Lung microvascular endothelial cell (primary cell): ENCODE measurements at regions not wholly inside any gene's neighbourhood (a gene's known extent, or its start where the extent isn't known, plus 50 kb on each side); places are given as distances from the start of the nearest gene placed in this dataset.

Experiments
- DNase-seq, 2 donors: peaks; one replicate each; pipeline versions ENCODE4 v3.0.0 to v3.0.0-alpha.2; 2010; ENCODE audit warnings: low read depth in 2 of 2

GRCh38 chr4:178781779-178782178 is 1339.5 kb upstream of the AGA start:
- no peak for DNase-seq

- no peak for DNase-seq
Measured at GRCh38 chr4:178784491-178784890, 1342.3 kb upstream of the AGA start.

- no peak for DNase-seq
Measured at GRCh38 chr4:178789279-178789678, 1347.0 kb upstream of the AGA start.

GRCh38 chr4:178799204-178799603 is 1357.0 kb upstream of the AGA start:
- DNase-seq: no peak

- no peak for DNase-seq
Measured at GRCh38 chr4:178808106-178808505, 1365.9 kb upstream of the AGA start.

GRCh38 chr4:178809921-178810320 is 1367.7 kb upstream of the AGA start:
- no peak for DNase-seq

- DNase-seq: no peak
Measured at GRCh38 chr4:178811356-178811755, 1369.1 kb upstream of the AGA start.

- no peak for DNase-seq
Measured at GRCh38 chr4:178812866-178813265, 1370.6 kb upstream of the AGA start.

- DNase-seq: no peak
Measured at GRCh38 chr4:178814908-178815307, 1372.7 kb upstream of the AGA start.

- no peak for DNase-seq
Measured at GRCh38 chr4:178823673-178824295, 1381.5 kb upstream of the AGA start.

- DNase-seq: no peak
Measured at GRCh38 chr4:178836865-178837264, 1394.6 kb upstream of the AGA start.

GRCh38 chr4:178838776-178839175 is 1396.5 kb upstream of the AGA start:
- DNase-seq: no peak

- DNase-seq: no peak
Measured at GRCh38 chr4:178856139-178856800, 1414.0 kb upstream of the AGA start.

GRCh38 chr4:178871476-178871875 is 1429.2 kb upstream of the AGA start:
- DNase-seq: no peak

GRCh38 chr4:178881937-178882336 is 1439.7 kb upstream of the AGA start:
- DNase-seq: no peak

GRCh38 chr4:178894126-178894525 is 1451.9 kb upstream of the AGA start:
- no peak for DNase-seq

- DNase-seq: no peak
Measured at GRCh38 chr4:178899084-178899483, 1456.8 kb upstream of the AGA start.

- DNase-seq: no peak
Measured at GRCh38 chr4:178917756-178918155, 1475.5 kb upstream of the AGA start.

- no peak for DNase-seq
Measured at GRCh38 chr4:178937130-178937529, 1494.9 kb upstream of the AGA start.

- DNase-seq: no peak
Measured at GRCh38 chr4:178941975-178942374, 1499.7 kb upstream of the AGA start.

- DNase-seq: peak; percentile 0 to 3
Measured at GRCh38 chr4:178953447-178954120, 1511.3 kb upstream of the AGA start.

GRCh38 chr4:178955614-178956013 is 1513.4 kb upstream of the AGA start:
- no peak for DNase-seq
